ENCODE measurements at regions not wholly inside any gene's neighbourhood (a gene's known extent, or its start where the extent isn't known, plus 50 kb on each side); places are given as distances from the start of the nearest gene placed in this dataset.
"Not testable (repeated sequence)": the region's sequence is repeated elsewhere in the genome, so short reads cannot be mapped to it uniquely, and the experiment has no call there.

DNA sequence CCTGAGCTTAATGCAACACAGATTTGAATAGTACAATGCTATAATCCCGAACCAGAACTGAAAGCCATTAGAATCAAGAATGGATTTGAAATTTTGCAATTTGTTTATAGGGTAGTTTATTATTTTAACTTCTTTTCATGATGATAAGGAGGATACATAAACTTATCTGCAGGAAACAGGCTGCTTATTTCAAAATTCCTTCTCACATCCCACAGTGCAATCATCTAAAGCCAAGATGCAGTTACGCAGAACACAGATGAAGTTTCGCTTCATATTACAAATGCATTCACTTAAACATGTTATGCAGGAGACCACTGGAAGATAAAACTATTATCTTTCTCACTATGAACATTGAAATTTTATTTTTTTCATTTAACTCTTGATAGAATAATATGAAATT lies 1019.6 kb downstream of the PLA2G4A start:
- Histone ChIP-seq H2AFZ (ENCODE audit: low read length) (no peak overlapping the region), H3K4me1 (ENCODE audit: insufficient read depth, low read length, poor library complexity, severe bottlenecking) (no peaks in the 10 kb centered on the region), H3K79me2 (ENCODE audit: insufficient read depth, low read depth, low read length) (no peaks in the 10 kb centered on the region), H3K27ac (ENCODE audit: low read depth, low read length, poor library complexity, severe bottlenecking) (no peak overlapping the region), H3K9me3 (ENCODE audit: low read length) (no peaks in the 10 kb centered on the region), H3K4me3 (ENCODE audit: low read depth, low read length, poor library complexity, severe bottlenecking) (no peak overlapping the region), H3K9me2 (ENCODE audit: insufficient read depth, low read length) (no peaks in the 10 kb centered on the region), H4K20me1 (ENCODE audit: insufficient read depth, low read length) (no peaks in the 10 kb centered on the region), H3K36me3 (ENCODE audit: insufficient read depth, low read length) (no peaks in the 10 kb centered on the region), H3K4me2 (ENCODE audit: low read length) (no peak overlapping the region)
- CTCF ChIA-PET (ENCODE audit: unreplicated experiment), result no interaction called here
- intact Hi-C loops (cut with micrococcal nuclease; ENCODE audit: unreplicated experiment), result no loop called here
- BruUV-seq (replicated peaks), result no TSS peak
- no peak for TF ChIP-seq EZH2phosphoT487 (IDR thresholded peaks at IDR 0.05; ENCODE audit: borderline replicate concordance, low read depth, low read length)
- no peak for TF ChIP-seq CTCF (conservative IDR thresholded peaks at IDR 0.05; ENCODE audit: low read length)
- POLR2A ChIA-PET, result no interaction called here
- DNase-seq (ENCODE audit: low spot score), result no peak

DNA sequence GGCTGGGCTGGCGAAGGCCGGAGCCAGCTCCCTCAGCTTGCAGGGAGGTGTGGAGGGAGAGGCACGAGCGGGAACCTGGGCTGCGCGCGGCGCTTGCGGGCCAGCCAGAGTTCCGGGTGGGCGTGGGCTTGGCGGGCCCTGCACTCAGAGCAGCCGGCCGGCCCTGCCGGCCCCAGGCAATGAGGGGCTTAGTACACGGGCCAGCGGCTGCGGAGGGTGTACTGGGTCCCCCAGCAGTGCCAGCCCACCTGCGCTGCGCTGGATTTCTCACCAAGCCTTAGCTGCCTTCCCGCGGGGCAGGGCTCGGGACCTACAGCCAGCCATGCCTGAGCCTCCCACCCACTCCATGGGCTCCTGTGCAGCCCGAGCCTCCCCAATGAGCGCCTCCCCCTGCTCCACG lies 1021.4 kb downstream of the PLA2G4A start:
- H3K9me2 ChIP-seq (ENCODE audit: insufficient read depth, low read length); POLR2A ChIA-PET; H3K9me3 ChIP-seq (ENCODE audit: low read length); H4K20me1 ChIP-seq (ENCODE audit: insufficient read depth, low read length); DNase-seq (ENCODE audit: low spot score); H3K4me2 ChIP-seq (ENCODE audit: low read length); CTCF ChIA-PET (ENCODE audit: unreplicated experiment); H3K79me2 ChIP-seq (ENCODE audit: insufficient read depth, low read depth, low read length); H3K27ac ChIP-seq (ENCODE audit: low read depth, low read length, poor library complexity, severe bottlenecking); H3K36me3 ChIP-seq (ENCODE audit: insufficient read depth, low read length); intact Hi-C loops (cut with micrococcal nuclease; ENCODE audit: unreplicated experiment); H3K4me1 ChIP-seq (ENCODE audit: insufficient read depth, low read length, poor library complexity, severe bottlenecking); H2AFZ ChIP-seq (ENCODE audit: low read length); H3K4me3 ChIP-seq (ENCODE audit: low read depth, low read length, poor library complexity, severe bottlenecking); BruUV-seq (replicated peaks): not testable (repeated sequence)

DNA sequence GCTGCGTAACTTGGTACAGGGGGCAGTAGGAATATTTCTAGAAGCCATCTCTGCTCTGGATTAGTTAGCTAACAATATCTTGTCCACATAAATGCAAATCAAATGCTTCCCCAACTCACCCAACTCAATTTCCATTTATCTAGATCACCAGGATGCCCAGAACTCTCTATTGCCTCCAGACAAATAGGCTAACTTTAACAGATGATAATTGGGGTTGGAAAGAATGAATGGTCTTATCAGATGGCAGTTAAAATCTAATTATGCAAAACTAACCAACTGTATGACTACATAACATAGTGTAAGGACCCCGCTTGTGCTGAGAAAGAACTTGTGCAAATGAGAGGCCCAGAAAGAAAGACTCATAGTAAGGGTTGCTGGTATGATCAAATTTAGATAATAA lies 1024.8 kb downstream of the PLA2G4A start:
- no peak for TF ChIP-seq EZH2phosphoT487 (IDR thresholded peaks at IDR 0.05; ENCODE audit: borderline replicate concordance, low read depth, low read length)
- no peak for TF ChIP-seq CTCF (conservative IDR thresholded peaks at IDR 0.05; ENCODE audit: low read length)
- intact Hi-C loops (cut with micrococcal nuclease; ENCODE audit: unreplicated experiment), result no loop called here

More for the DNA sequence above, 1024.8 kb downstream of the PLA2G4A start:
- CTCF ChIA-PET (ENCODE audit: unreplicated experiment), result no interaction called here
- no peaks in the 10 kb centered on the region for H3K36me3 ChIP-seq (ENCODE audit: insufficient read depth, low read length)
- H2AFZ ChIP-seq (ENCODE audit: low read length), result no peak overlapping the region
- no peak overlapping the region for H3K4me2 ChIP-seq (ENCODE audit: low read length)
- H4K20me1 ChIP-seq (ENCODE audit: insufficient read depth, low read length), result no peaks in the 10 kb centered on the region
- H3K27ac ChIP-seq (ENCODE audit: low read depth, low read length, poor library complexity, severe bottlenecking), result no peak overlapping the region
- DNase-seq (ENCODE audit: low spot score), result no peak
- no peaks in the 10 kb centered on the region for H3K9me2 ChIP-seq (ENCODE audit: insufficient read depth, low read length)
- no peaks in the 10 kb centered on the region for H3K4me1 ChIP-seq (ENCODE audit: insufficient read depth, low read length, poor library complexity, severe bottlenecking)
- BruUV-seq (replicated peaks), result no TSS peak
- no peaks in the 10 kb centered on the region for H3K9me3 ChIP-seq (ENCODE audit: low read length)
- POLR2A ChIA-PET, result interaction anchor here (1.6 kb wide), 1 partner anchor 13 kb away, joined by 4 read pairs; no protein-coding TSS in a partner anchor
- H3K4me3 ChIP-seq (ENCODE audit: low read depth, low read length, poor library complexity, severe bottlenecking), result no peak overlapping the region
- no peaks in the 10 kb centered on the region for H3K79me2 ChIP-seq (ENCODE audit: insufficient read depth, low read depth, low read length)

Measured in OCI-LY7 (cell line).